GM21528 (cell line): ENCODE measurements at regions not wholly inside any gene's neighbourhood (a gene's known extent, or its start where the extent isn't known, plus 50 kb on each side); places are given as distances from the start of the nearest gene placed in this dataset.
"Not testable (repeated sequence)": the region's sequence is repeated elsewhere in the genome, so short reads cannot be mapped to it uniquely, and the experiment has no call there.

Source experiments
- ATAC-seq: cut with Tn5 transposase; IDR thresholded peaks from one replicate; pipeline ENCODE4 v1.9.1; 2021; ENCODE audit warnings: mild to moderate bottlenecking, moderate library complexity; ENCODE audit not compliant: unreplicated experiment, low FRiP score

GRCh38 chr6:98056955-98057354, 773.9 kb upstream of the MMS22L start:
- no peak for ATAC-seq

- ATAC-seq, result no peak
Observed at GRCh38 chr6:98067375-98067774, 767.0 kb upstream of the POU3F2 start.

GRCh38 chr6:98088537-98088936, 745.8 kb upstream of the POU3F2 start:
- ATAC-seq, result not testable (repeated sequence)

- ATAC-seq, result no peak
Observed at GRCh38 chr6:98092331-98092730, 742.0 kb upstream of the POU3F2 start.

- ATAC-seq, result no peak
Observed at GRCh38 chr6:98094696-98095095, 739.7 kb upstream of the POU3F2 start.

GRCh38 chr6:98107801-98108200, 726.6 kb upstream of the POU3F2 start:
- no peak for ATAC-seq

GRCh38 chr6:98116455-98116854, 717.9 kb upstream of the POU3F2 start:
- no peak for ATAC-seq

- no peak for ATAC-seq
Observed at GRCh38 chr6:98117068-98117467, 717.3 kb upstream of the POU3F2 start.

GRCh38 chr6:98118397-98119045, 715.9 kb upstream of the POU3F2 start:
- no peak for ATAC-seq

- ATAC-seq, result no peak
Observed at GRCh38 chr6:98124171-98124570, 710.2 kb upstream of the POU3F2 start.

- no peak for ATAC-seq
Observed at GRCh38 chr6:98131290-98131990, 702.9 kb upstream of the POU3F2 start.

- no peak for ATAC-seq
Observed at GRCh38 chr6:98136333-98136732, 698.0 kb upstream of the POU3F2 start.

GRCh38 chr6:98137391-98137790, 697.0 kb upstream of the POU3F2 start:
- ATAC-seq, result no peak

- ATAC-seq, result no peak
Observed at GRCh38 chr6:98142839-98143238, 691.5 kb upstream of the POU3F2 start.

GRCh38 chr6:98146656-98147055, 687.7 kb upstream of the POU3F2 start:
- no peak for ATAC-seq

- ATAC-seq, result no peak
Observed at GRCh38 chr6:98156580-98156979, 677.8 kb upstream of the POU3F2 start.

- no peak for ATAC-seq
Observed at GRCh38 chr6:98179606-98180005, 654.8 kb upstream of the POU3F2 start.

GRCh38 chr6:98200084-98200483, 634.3 kb upstream of the POU3F2 start:
- ATAC-seq, result no peak

GRCh38 chr6:98203170-98203806, 631.1 kb upstream of the POU3F2 start:
- ATAC-seq, result no peak

- ATAC-seq, result no peak
Observed at GRCh38 chr6:98212468-98212867, 621.9 kb upstream of the POU3F2 start.

GRCh38 chr6:98215531-98215930, 618.8 kb upstream of the POU3F2 start:
- ATAC-seq, result no peak

GRCh38 chr6:98230250-98230649, 604.1 kb upstream of the POU3F2 start:
- no peak for ATAC-seq
